ENCODE measurements at regions not wholly inside any gene's neighbourhood (a gene's known extent, or its start where the extent isn't known, plus 50 kb on each side); places are given as distances from the start of the nearest gene placed in this dataset.
"Not testable (repeated sequence)": the region's sequence is repeated elsewhere in the genome, so short reads cannot be mapped to it uniquely, and the experiment has no call there.

- no peak for DNase-seq (ENCODE audit: low spot score)
Measured at GRCh38 chrX:1103360-1103759, 109.1 kb downstream of the CRLF2 start.

GRCh38 chrX:1102786-1103185 is 109.7 kb downstream of the CRLF2 start:
- DNase-seq (ENCODE audit: low spot score) = no peak

- not testable (repeated sequence) for DNase-seq (ENCODE audit: low spot score)
Measured at GRCh38 chrX:1102221-1102620, 110.2 kb downstream of the CRLF2 start.

- no peak for DNase-seq (ENCODE audit: low spot score)
Measured at GRCh38 chrX:1099146-1099770, 113.2 kb downstream of the CRLF2 start.

- DNase-seq (ENCODE audit: low spot score) = no peak
Measured at GRCh38 chrX:1097328-1097727, 115.1 kb downstream of the CRLF2 start.

GRCh38 chrX:1094566-1095333 is 117.7 kb downstream of the CRLF2 start:
- DNase-seq (ENCODE audit: low spot score) = no peak

- no peak for DNase-seq (ENCODE audit: low spot score)
Measured at GRCh38 chrX:1093586-1094421, 118.6 kb downstream of the CRLF2 start.

- peak; percentile 27 for DNase-seq (ENCODE audit: low spot score)
Measured at GRCh38 chrX:1093121-1093520, 119.3 kb downstream of the CRLF2 start.

- DNase-seq (ENCODE audit: low spot score) = peak; percentile 73
Measured at GRCh38 chrX:1086444-1087409, 125.7 kb downstream of the CRLF2 start.

- DNase-seq (ENCODE audit: low spot score) = not testable (repeated sequence)
Measured at GRCh38 chrX:1085871-1086270, 126.6 kb downstream of the CRLF2 start.

- no peak for DNase-seq (ENCODE audit: low spot score)
Measured at GRCh38 chrX:1084689-1085088, 127.8 kb downstream of the CRLF2 start.

GRCh38 chrX:1076871-1077651 is 135.4 kb downstream of the CRLF2 start:
- DNase-seq (ENCODE audit: low spot score) = no peak

GRCh38 chrX:1075741-1076140 is 136.7 kb downstream of the CRLF2 start:
- no peak for DNase-seq (ENCODE audit: low spot score)

GRCh38 chrX:1075156-1075555 is 137.3 kb downstream of the CRLF2 start:
- no peak for DNase-seq (ENCODE audit: low spot score)

- DNase-seq (ENCODE audit: low spot score) = no peak
Measured at GRCh38 chrX:1074755-1075154, 137.7 kb downstream of the CRLF2 start.

- DNase-seq (ENCODE audit: low spot score) = no peak
Measured at GRCh38 chrX:1074172-1074571, 138.3 kb downstream of the CRLF2 start.

GRCh38 chrX:1072637-1073377 is 139.6 kb downstream of the CRLF2 start:
- DNase-seq (ENCODE audit: low spot score) = no peak

- DNase-seq (ENCODE audit: low spot score) = no peak
Measured at GRCh38 chrX:1071351-1071750, 141.1 kb downstream of the CRLF2 start.

- DNase-seq (ENCODE audit: low spot score) = no peak
Measured at GRCh38 chrX:1062351-1062750, 150.1 kb downstream of the CRLF2 start.

GRCh38 chrX:1060562-1060960 is 151.9 kb downstream of the CRLF2 start:
- no peak for DNase-seq (ENCODE audit: low spot score)
